ENCODE measurements at regions not wholly inside any gene's neighbourhood (a gene's known extent, or its start where the extent isn't known, plus 50 kb on each side); places are given as distances from the start of the nearest gene placed in this dataset.
"Not testable (repeated sequence)": the region's sequence is repeated elsewhere in the genome, so short reads cannot be mapped to it uniquely, and the experiment has no call there.

- no peak for DNase-seq
- TF ChIP-seq GATA1 (IDR thresholded peaks at IDR 0.05; ENCODE audit: low read depth, low read length) = no peak
- TF ChIP-seq POLR2A (IDR thresholded peaks at IDR 0.05; ENCODE audit: low read length) = no peak
Measured at GRCh38 chr16:59658572-59658971, 924.5 kb upstream of the GOT2 start.

DNA sequence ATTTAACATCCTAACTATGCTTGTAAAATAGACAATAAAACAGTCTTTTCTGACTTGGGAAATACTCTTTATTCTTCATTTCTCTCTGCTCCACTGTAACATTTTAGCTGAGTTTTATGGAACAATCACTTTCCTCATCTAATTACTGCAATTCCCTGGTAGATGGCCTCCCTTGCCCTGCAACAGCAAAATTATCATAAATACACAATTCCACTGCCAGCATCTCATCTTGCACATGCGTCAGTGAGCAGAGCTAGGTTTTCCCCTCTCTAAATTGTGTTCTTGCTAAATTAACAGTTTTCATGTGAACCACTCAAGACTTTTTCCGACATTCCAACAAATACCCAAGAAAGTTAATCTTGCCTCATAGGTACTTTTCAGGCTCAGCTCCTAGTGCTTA, 920.9 kb upstream of the GOT2 start:
- no peak for DNase-seq
- TF ChIP-seq POLR2A (IDR thresholded peaks at IDR 0.05; ENCODE audit: low read length) (no peak), GATA1 (IDR thresholded peaks at IDR 0.05; ENCODE audit: low read depth, low read length) (no peak)

DNA sequence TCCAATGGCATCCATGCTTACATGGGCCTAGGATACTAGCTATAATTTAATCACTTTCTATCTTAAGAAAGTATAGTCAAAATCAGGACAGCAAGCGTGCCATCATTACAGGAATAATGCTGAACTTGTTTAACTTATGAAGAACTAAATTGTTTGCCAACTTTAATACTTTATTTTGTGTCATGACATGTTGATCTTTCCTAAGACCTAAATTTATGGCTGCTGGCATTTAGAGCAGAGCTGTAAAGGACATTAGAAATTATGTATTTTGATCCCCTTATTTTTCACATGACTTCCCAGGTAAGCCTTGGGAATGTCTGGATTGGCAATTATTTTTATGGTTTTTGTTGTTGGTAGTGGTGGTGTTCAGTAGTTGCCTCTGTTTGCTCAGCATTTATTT, 920.3 kb upstream of the GOT2 start:
- TF ChIP-seq GATA1 (IDR thresholded peaks at IDR 0.05; ENCODE audit: low read depth, low read length) = no peak
- TF ChIP-seq POLR2A (IDR thresholded peaks at IDR 0.05; ENCODE audit: low read length) = no peak
- no peak for DNase-seq

- TF ChIP-seq GATA1 (IDR thresholded peaks at IDR 0.05; ENCODE audit: low read depth, low read length) (no peak), POLR2A (IDR thresholded peaks at IDR 0.05; ENCODE audit: low read length) (no peak)
- no peak for DNase-seq
Measured at GRCh38 chr16:59651662-59652061, 917.5 kb upstream of the GOT2 start.

DNA sequence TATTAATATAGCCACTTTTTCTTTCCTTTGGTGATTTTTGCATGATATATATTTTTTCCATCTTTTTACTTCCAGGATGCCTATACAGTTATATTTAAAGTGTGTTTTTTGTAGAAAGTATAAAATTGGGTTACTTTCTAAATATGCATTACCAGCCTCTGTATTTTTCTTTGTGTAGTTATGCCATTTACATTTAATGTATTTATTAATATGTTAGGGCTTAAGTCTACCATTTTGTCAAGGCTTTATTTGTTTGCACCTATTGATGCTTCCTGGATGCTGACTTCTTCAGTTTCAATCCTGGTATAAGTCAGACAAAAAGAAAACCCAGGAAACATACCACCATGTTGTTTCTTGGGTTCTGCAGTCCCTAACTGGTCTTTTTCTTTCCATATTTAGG, 911.1 kb upstream of the GOT2 start:
- DNase-seq = no peak
- TF ChIP-seq POLR2A (IDR thresholded peaks at IDR 0.05; ENCODE audit: low read length) = no peak
- TF ChIP-seq GATA1 (IDR thresholded peaks at IDR 0.05; ENCODE audit: low read depth, low read length) = no peak

- no peak for DNase-seq
- TF ChIP-seq POLR2A (IDR thresholded peaks at IDR 0.05; ENCODE audit: low read length) (no peak), GATA1 (IDR thresholded peaks at IDR 0.05; ENCODE audit: low read depth, low read length) (no peak)
Measured at GRCh38 chr16:59635674-59636073, 901.6 kb upstream of the GOT2 start.

DNA sequence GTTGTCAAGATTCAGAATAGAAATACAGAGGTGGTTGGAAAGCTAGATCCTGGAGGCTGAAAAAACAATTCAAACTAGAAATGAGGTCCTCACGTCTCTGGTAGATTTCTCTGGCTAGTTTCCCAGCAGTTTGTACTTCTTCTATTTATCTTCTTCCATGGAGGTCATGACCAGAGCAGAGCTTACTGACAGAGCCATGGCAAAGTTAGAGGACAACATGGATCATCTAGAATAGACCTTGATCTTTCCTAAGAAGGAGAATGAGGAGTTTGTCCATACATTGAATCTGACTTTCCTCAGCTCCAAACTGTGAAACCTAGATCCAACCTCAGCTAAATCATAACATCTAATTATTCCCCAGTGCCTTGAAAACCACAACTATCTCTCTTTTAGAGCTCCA, 900.8 kb upstream of the GOT2 start:
- DNase-seq = no peak
- TF ChIP-seq POLR2A (IDR thresholded peaks at IDR 0.05; ENCODE audit: low read length) (no peak), GATA1 (IDR thresholded peaks at IDR 0.05; ENCODE audit: low read depth, low read length) (no peak)

- no peak for DNase-seq
- TF ChIP-seq POLR2A (IDR thresholded peaks at IDR 0.05; ENCODE audit: low read length) (no peak), GATA1 (IDR thresholded peaks at IDR 0.05; ENCODE audit: low read depth, low read length) (no peak)
Measured at GRCh38 chr16:59634004-59634579, 900.0 kb upstream of the GOT2 start.

- TF ChIP-seq GATA1 (IDR thresholded peaks at IDR 0.05; ENCODE audit: low read depth, low read length) (peak; percentile 44), POLR2A (IDR thresholded peaks at IDR 0.05; ENCODE audit: low read length) (no peak)
- peak; percentile 55 to 88 for DNase-seq
Measured at GRCh38 chr16:59632276-59632855, 898.2 kb upstream of the GOT2 start.

DNA sequence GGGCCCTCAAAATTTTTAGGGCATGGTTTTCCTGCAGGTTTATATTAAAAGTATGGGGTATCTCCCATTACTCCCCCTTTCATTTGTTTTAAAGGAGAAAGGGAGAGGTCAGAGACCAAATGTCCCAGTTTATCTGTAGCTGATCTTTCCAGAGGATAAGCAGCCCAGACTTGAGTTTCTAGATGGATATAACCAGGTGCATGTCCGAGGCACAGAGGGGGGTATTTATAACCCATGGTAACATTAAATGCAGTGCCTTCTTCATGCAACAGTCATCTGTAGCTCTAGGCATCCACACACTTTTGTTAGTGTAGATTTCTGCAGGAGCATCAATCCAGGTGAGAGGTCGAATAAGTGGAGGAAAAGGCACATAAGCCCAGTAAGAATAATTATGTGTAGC, 890.3 kb upstream of the GOT2 start:
- not testable (repeated sequence) for DNase-seq

- TF ChIP-seq GATA1 (IDR thresholded peaks at IDR 0.05; ENCODE audit: low read depth, low read length) (no peak), POLR2A (IDR thresholded peaks at IDR 0.05; ENCODE audit: low read length) (no peak)
- no peak for DNase-seq
Measured at GRCh38 chr16:59614466-59615240, 880.5 kb upstream of the GOT2 start.

- not testable (repeated sequence) for DNase-seq
Measured at GRCh38 chr16:59612910-59613620, 878.9 kb upstream of the GOT2 start.

DNA sequence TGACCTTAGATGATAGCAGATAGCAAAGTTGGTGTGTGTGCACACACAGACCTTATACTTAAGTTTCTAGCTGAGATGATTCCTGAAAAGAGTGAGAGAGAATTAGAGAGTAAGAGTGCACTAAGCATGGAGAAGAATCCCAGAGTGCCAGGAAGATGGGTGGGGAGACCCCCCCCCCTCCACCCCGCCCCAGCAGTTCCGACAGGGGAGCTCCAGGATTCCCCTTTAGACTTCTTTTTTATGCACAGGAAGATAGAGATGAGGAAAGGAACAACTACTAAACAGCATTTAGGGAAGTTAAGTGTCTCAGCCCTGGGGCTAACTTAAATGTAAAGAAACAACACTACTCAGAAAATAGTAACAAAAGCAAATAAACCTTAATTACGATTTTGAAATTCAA, 878.0 kb upstream of the GOT2 start:
- TF ChIP-seq GATA1 (IDR thresholded peaks at IDR 0.05; ENCODE audit: low read depth, low read length) = no peak
- no peak for TF ChIP-seq POLR2A (IDR thresholded peaks at IDR 0.05; ENCODE audit: low read length)
- DNase-seq = no peak

DNA sequence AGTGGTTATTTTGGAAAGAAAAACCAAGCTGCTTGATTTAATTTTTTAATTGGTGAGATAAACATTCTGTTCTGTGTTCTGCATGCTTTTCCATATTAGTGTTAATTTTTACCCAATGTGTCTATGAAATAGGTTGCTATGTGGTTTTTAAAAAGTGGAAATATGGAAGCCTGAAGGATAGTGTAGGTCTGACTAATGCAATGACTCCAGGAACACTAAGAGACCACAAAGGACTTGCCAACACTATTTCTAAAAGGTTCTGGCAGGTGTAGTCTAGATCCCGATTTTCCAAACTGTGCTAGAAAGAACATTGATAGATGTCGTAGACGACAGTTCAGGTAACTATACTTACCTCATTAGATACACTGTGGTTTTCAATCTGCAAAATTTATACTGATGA, 877.4 kb upstream of the GOT2 start:
- DNase-seq = no peak
- TF ChIP-seq POLR2A (IDR thresholded peaks at IDR 0.05; ENCODE audit: low read length) = no peak
- TF ChIP-seq GATA1 (IDR thresholded peaks at IDR 0.05; ENCODE audit: low read depth, low read length) = no peak

GRCh38 chr16:59605706-59606105, 871.6 kb upstream of the GOT2 start:
- TF ChIP-seq GATA1 (IDR thresholded peaks at IDR 0.05; ENCODE audit: low read depth, low read length) = no peak
- TF ChIP-seq POLR2A (IDR thresholded peaks at IDR 0.05; ENCODE audit: low read length) = no peak

More at GRCh38 chr16:59605706-59606105, 871.6 kb upstream of the GOT2 start:
- no peak for DNase-seq
